ENCODE measurements at regions not wholly inside any gene's neighbourhood (a gene's known extent, or its start where the extent isn't known, plus 50 kb on each side); places are given as distances from the start of the nearest gene placed in this dataset.

DNA sequence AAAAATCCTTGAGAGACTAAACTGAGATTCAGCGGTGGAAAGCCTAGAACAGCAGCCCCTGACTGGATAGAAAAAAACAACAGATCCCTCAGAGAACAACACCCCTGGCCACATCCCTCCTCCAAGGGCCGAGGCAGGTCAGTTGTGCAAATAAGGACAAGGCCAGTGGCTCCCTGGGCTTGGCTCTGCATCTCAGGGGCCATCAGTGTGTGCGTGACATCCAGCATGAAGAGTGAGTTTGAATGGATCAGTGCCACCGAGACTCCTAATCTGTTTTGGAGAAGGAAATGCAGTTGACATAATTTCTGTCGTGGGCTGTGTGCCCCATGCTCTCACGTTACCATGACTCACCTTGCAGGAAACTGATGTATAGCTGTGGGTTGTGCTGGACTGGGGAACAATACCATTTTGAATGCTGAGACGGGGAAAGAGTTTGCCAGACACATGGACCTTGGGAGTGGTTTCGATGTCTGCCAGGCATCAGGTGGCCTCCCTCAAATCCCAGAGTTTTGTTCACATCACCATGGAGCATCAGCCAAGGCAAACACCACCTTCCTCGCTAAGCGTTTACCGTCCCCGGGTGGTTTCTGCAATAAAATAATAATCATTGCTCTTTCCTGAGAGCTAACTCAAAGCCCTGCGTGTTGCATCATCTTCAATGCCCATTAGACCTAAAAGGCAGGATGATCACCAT, 153.2 kb upstream of the FZD8 start:
- no peak overlapping the region for H4K91ac ChIP-seq (replicated peaks; ENCODE audit: insufficient read length, low read length)
- H3K36me3 ChIP-seq (ENCODE audit: control insufficient read depth in 2 of 4, insufficient read depth in 4 of 4, low read length in 3 of 4): no peaks in the 10 kb centered on the region
- H3K4me2 ChIP-seq (ENCODE audit: insufficient read depth in 1 of 2, low read depth in 2 of 2, low read length in 2 of 2): no peak overlapping the region
- no peaks in the 10 kb centered on the region for H3K27me3 ChIP-seq (replicated peaks in 1 of 4; ENCODE audit: control insufficient read depth in 3 of 4, extremely low read depth in 1 of 4, insufficient read depth in 3 of 4, low read length in 3 of 4)
- no peaks in the 10 kb centered on the region for H3K79me2 ChIP-seq (ENCODE audit: control insufficient read depth in 1 of 2, insufficient read depth in 2 of 2, low read length in 2 of 2)
- H4K5ac ChIP-seq (ENCODE audit: insufficient read length, low read depth, low read length): no peak overlapping the region
- H4K8ac ChIP-seq (ENCODE audit: extremely low read depth, insufficient read depth, low read length): no peak overlapping the region
- no peak overlapping the region for H3K23ac ChIP-seq (ENCODE audit: insufficient read length)
- no peak overlapping the region for H2BK12ac ChIP-seq (ENCODE audit: low read depth, low read length)
- H2BK120ac ChIP-seq (replicated peaks; ENCODE audit: low read depth, low read length): no peak overlapping the region
- WGBS, 2 experiments (ENCODE audit: extremely low coverage in 1 of 2, insufficient coverage in 1 of 2, insufficient read length in 1 of 2, insufficient replicate concordance in 2 of 2, low coverage in 1 of 2, low lambda C conversion rate in 2 of 2, missing lambda C conversion rate in 1 of 2): 91% methylated on average over 13 of the region's 13 CpGs; no CpG with 5 or more reads in 1 of the 2 experiments
- H3K9ac ChIP-seq (replicated peaks in 1 of 4; ENCODE audit: extremely low read depth in 1 of 4, low read depth in 3 of 4, low read length in 3 of 4): no peak overlapping the region
- DNase-seq (ENCODE audit: low read depth in 1 of 2, low spot score in 2 of 2) (no peak), FAIRE-seq (no peak)
- H2BK15ac ChIP-seq (ENCODE audit: low read length): no peak overlapping the region
- no peaks in the 10 kb centered on the region for H3K9me3 ChIP-seq (ENCODE audit: insufficient read depth in 2 of 2, low read depth in 1 of 2, low read length in 1 of 2)
- TF ChIP-seq ATF3 (IDR thresholded peaks at IDR 0.05; ENCODE audit: insufficient read depth, low read depth, low read length) (no peak), GTF2F1 (IDR thresholded peaks at IDR 0.05; ENCODE audit: borderline replicate concordance, low read depth, low read length) (no peak), CTBP2 (IDR thresholded peaks at IDR 0.05; ENCODE audit: borderline replicate concordance, insufficient read depth, insufficient read length, low read length) (no peak), HDAC2 (IDR thresholded peaks at IDR 0.05; ENCODE audit: borderline replicate concordance in 1 of 2, low read depth in 2 of 2, low read length in 2 of 2) (no peak), RXRA (IDR thresholded peaks at IDR 0.05; ENCODE audit: insufficient read depth, low read depth, low read length) (no peak), MAFK (IDR thresholded peaks at IDR 0.05; ENCODE audit: low read depth, low read length) (no peak), TAF7 (optimal IDR thresholded peaks at IDR 0.05; ENCODE audit: borderline replicate concordance, low read depth, low read length) (no peak), CBX5 (IDR thresholded peaks at IDR 0.05; ENCODE audit: low read depth, low read length) (no peak), JUND (IDR thresholded peaks at IDR 0.05; ENCODE audit: low read length) (no peak), TCF12 (IDR thresholded peaks at IDR 0.05; ENCODE audit: low read depth, low read length) (no peak)
- POLR2A ChIA-PET (ENCODE audit: partially characterized antibody): no interaction called here
- no peak overlapping the region for H3K14ac ChIP-seq (ENCODE audit: insufficient read length)
- H2AFZ ChIP-seq (ENCODE audit: low read length): no peak overlapping the region
- H3K23me2 ChIP-seq (ENCODE audit: low read depth, low read length): no peaks in the 10 kb centered on the region
- CTCF ChIA-PET (ENCODE audit: partially characterized antibody): no interaction called here
- H3K27ac ChIP-seq (ENCODE audit: low read depth, low read length): no peak overlapping the region
- no peak overlapping the region for H3K4me3 ChIP-seq (ENCODE audit: extremely low read depth in 1 of 4, insufficient read depth in 2 of 4, low read depth in 3 of 4, low read length in 4 of 4)
- H3K56ac ChIP-seq (replicated peaks; ENCODE audit: insufficient read length, low read depth, low read length): no peak overlapping the region
- H3K4ac ChIP-seq (replicated peaks; ENCODE audit: insufficient read length, low read depth, low read length): no peak overlapping the region
- H2AK5ac ChIP-seq (ENCODE audit: low read depth, low read length): no peak overlapping the region
- no peak overlapping the region for H3K18ac ChIP-seq (ENCODE audit: extremely low read depth, low read length)
- H2BK20ac ChIP-seq (ENCODE audit: low read length): no peak overlapping the region
- H3K79me1 ChIP-seq (ENCODE audit: low read depth, low read length): no peaks in the 10 kb centered on the region
- no peaks in the 10 kb centered on the region for H4K20me1 ChIP-seq (replicated peaks in 1 of 2; ENCODE audit: control insufficient read depth in 1 of 2, insufficient read depth in 2 of 2, low read length in 2 of 2)
- H2BK5ac ChIP-seq (ENCODE audit: low read depth, low read length): no peak overlapping the region; the same call in 1 of the 2 replicates
- H3K4me1 ChIP-seq (replicated peaks in 1 of 4; ENCODE audit: control insufficient read depth in 3 of 4, insufficient read depth in 4 of 4, low read length in 3 of 4): no peaks in the 10 kb centered on the region
